GM12878 (cell line): ENCODE measurements at regions not wholly inside any gene's neighbourhood (a gene's known extent, or its start where the extent isn't known, plus 50 kb on each side); places are given as distances from the start of the nearest gene placed in this dataset.

Experiments
- ATAC-seq: fragments of 200-7000 bp; cut with Tn5 transposase; 3 replicates; pipeline ENCODE4 v1.9.1; 2020; ENCODE audit warnings: mild to moderate bottlenecking, moderate library complexity
- BruUV-seq: library from RNA; stranded (reverse); fragments of 400-500 nt; replicated peaks from 2 replicates; lab custom pipeline; 2021; lab: Mats Ljungman, UMichigan
- CTCF ChIA-PET: fragments of 300-600 bp; sonication (Branson Sonifier 250); formaldehyde crosslinking; extraction: SDS; loops from one replicate; lab custom pipeline; 2021; ENCODE audit warnings: inconsistent platforms; lab: Yijun Ruan, JAX
- POLR2A ChIA-PET: fragments of 350-600 bp; formaldehyde crosslinking; extraction: SDS; loops from one replicate; lab custom pipeline; 2021; ENCODE audit warnings: inconsistent platforms; lab: Charles Lee
- RAD21 ChIA-PET: fragments of 300-600 bp; sonication (Branson Sonifier 250); formaldehyde crosslinking; loops from one replicate; lab custom pipeline; 2023; ENCODE audit warnings: antibody characterized with exemption; ENCODE audit not compliant: unreplicated experiment; lab: Charles Lee
- SMC1A ChIA-PET: fragments of 300-600 bp; sonication (Branson Sonifier 250); formaldehyde crosslinking; loops from one replicate; lab custom pipeline; 2023; ENCODE audit not compliant: unreplicated experiment, uncharacterized antibody; lab: Charles Lee
- DNase-seq: peaks from one replicate; pipeline ENCODE4 v3.0.0-alpha.2; 2011; ENCODE audit warnings: low read depth, low spot score
- FAIRE-seq: peaks from 3 replicates; lab custom pipeline; 2011; peaks lifted over from hg19 to GRCh38; lab: Jason Lieb, UNC
- H2AFZ ChIP-seq: 2 replicates; pipeline ENCODE4 v1.6.0; 2011; ENCODE audit warnings: low read depth, low read length, control low read depth; ENCODE audit not compliant: control insufficient read depth
- H3K27ac ChIP-seq: 2 replicates; pipeline ENCODE4 v1.5.1; 2011; ENCODE audit warnings: control low read depth; ENCODE audit not compliant: control insufficient read depth, insufficient read depth
- H3K27me3 ChIP-seq, 2 experiments: replicated peaks in 1 of 2; 2 replicates each; pipeline versions ENCODE4 v1.6.0 to v1.6.1; 2011; ENCODE audit warnings: low read length in 1 of 2; ENCODE audit not compliant: control insufficient read depth in 2 of 2, insufficient read depth in 2 of 2
- H3K36me3 ChIP-seq, 2 experiments: 2 replicates each; pipeline ENCODE4 v1.5.1; 2011; ENCODE audit warnings: low read length in 1 of 2; ENCODE audit not compliant: control insufficient read depth in 2 of 2, insufficient read depth in 2 of 2
- H3K4me1 ChIP-seq: 2 replicates; pipeline ENCODE4 v1.6.1; 2011; ENCODE audit warnings: mild to moderate bottlenecking, low read length, moderate library complexity, mixed read lengths; ENCODE audit not compliant: control insufficient read depth, insufficient read depth
- H3K4me2 ChIP-seq: 2 replicates; pipeline ENCODE4 v1.6.0; 2011; ENCODE audit warnings: control low read depth; ENCODE audit not compliant: control insufficient read depth, insufficient read depth
- H3K4me3 ChIP-seq: fragments of 200-600 bp; sonication (generic); 2 replicates; pipeline ENCODE4 v1.5.1; 2016
- H3K79me2 ChIP-seq: 2 replicates; pipeline ENCODE4 v1.6.0; 2011; ENCODE audit warnings: low read length; ENCODE audit not compliant: control insufficient read depth, insufficient read depth
- H3K9ac ChIP-seq: 2 replicates; pipeline ENCODE4 v1.8.0; 2011; ENCODE audit warnings: low read length, control low read depth, mixed read lengths; ENCODE audit not compliant: control insufficient read depth, insufficient read depth
- H3K9me3 ChIP-seq: replicated peaks from 3 replicates; pipeline ENCODE4 v1.5.1; 2011; ENCODE audit warnings: mild to moderate bottlenecking, low read length; ENCODE audit not compliant: control insufficient read depth, insufficient read depth
- H4K20me1 ChIP-seq: 2 replicates; pipeline ENCODE4 v1.6.0; 2011; ENCODE audit not compliant: control insufficient read depth, insufficient read depth
- CEBPB ChIP-seq, 2 experiments: fragments of 150-350 bp in 1 of 2; IDR thresholded peaks; 2 replicates each; pipeline ENCODE4 v1.6.1; 2012 to 2014; ENCODE audit warnings: low read depth in 2 of 2, low read length in 2 of 2, borderline replicate concordance in 1 of 2, inconsistent platforms in 1 of 2
- HDAC2 ChIP-seq: fragments of 200-600 bp; sonication (generic); IDR thresholded peaks from 2 replicates; pipeline ENCODE4 v1.6.1; 2017
- IKZF1 ChIP-seq: fragments of 450-650 bp; conservative IDR thresholded peaks from 2 replicates; pipeline ENCODE4 v1.6.1; 2017; ENCODE audit warnings: antibody characterized with exemption, mild to moderate bottlenecking
- MXI1 ChIP-seq: fragments of 150-350 bp; IDR thresholded peaks from 2 replicates; pipeline ENCODE4 v1.6.1; 2011; ENCODE audit warnings: low read depth, mild to moderate bottlenecking, inconsistent platforms, low read length, improper control_type of control experiment
- RAD21 ChIP-seq: IDR thresholded peaks from 2 replicates; pipeline ENCODE4 v1.6.1; 2011; ENCODE audit warnings: mild to moderate bottlenecking, low read depth, low read length, moderate library complexity; ENCODE audit not compliant: insufficient read depth
- RAD51 ChIP-seq: fragments of 450-650 bp; IDR thresholded peaks from 2 replicates; pipeline ENCODE4 v1.6.1; 2016; ENCODE audit warnings: moderate library complexity, mild to moderate bottlenecking, inconsistent platforms
- RB1 ChIP-seq: fragments of 450-650 bp; formaldehyde crosslinking; IDR thresholded peaks from 2 replicates; pipeline ENCODE4 v1.6.1; 2017; ENCODE audit warnings: mild to moderate bottlenecking, borderline replicate concordance
- SUPT20H ChIP-seq: IDR thresholded peaks from 2 replicates; pipeline ENCODE4 v1.6.1; 2011; ENCODE audit warnings: low read depth, mild to moderate bottlenecking, low read length, moderate library complexity, borderline replicate concordance; ENCODE audit not compliant: control insufficient read depth
- TCF3 ChIP-seq: IDR thresholded peaks from 2 replicates; pipeline ENCODE4 v1.6.1; 2012; ENCODE audit warnings: low read depth, mild to moderate bottlenecking, low read length, borderline replicate concordance; ENCODE audit not compliant: insufficient read depth
- WGBS: methylation state at CpG from one replicate; pipeline ENCODE4 v1.1.6; 2016; ENCODE audit warnings: low lambda C conversion rate; ENCODE audit not compliant: insufficient replicate concordance, insufficient coverage; ENCODE audit errors: missing lambda C conversion rate; 5-methylcytosine and 5-hydroxymethylcytosine counted together
- in situ Hi-C: fragments of 300-500 bp; cut with MboI; formaldehyde crosslinking; loops from 9 replicates; pipeline ENCODE4 v1.14.3; 2018; ENCODE audit warnings: mixed read lengths
- intact Hi-C: fragments of 100-400 bp; cut with micrococcal nuclease; formaldehyde crosslinking; loops from one replicate; pipeline ENCODE4 v1.14.2; 2022; ENCODE audit not compliant: unreplicated experiment
- TF ChIP-seq, protein P1 (sequence below): IDR thresholded peaks from 2 replicates; pipeline ENCODE4 v1.6.1; 2011; ENCODE audit warnings: borderline replicate concordance, low read depth, mild to moderate bottlenecking, moderate library complexity, low read length; ENCODE audit not compliant: insufficient read depth, poor library complexity, severe bottlenecking
- TF ChIP-seq, protein P2 (sequence below): fragments of 450-650 bp; IDR thresholded peaks from 2 replicates; pipeline ENCODE4 v1.6.1; 2017; ENCODE audit warnings: antibody characterized with exemption, mild to moderate bottlenecking, moderate library complexity

DNA sequence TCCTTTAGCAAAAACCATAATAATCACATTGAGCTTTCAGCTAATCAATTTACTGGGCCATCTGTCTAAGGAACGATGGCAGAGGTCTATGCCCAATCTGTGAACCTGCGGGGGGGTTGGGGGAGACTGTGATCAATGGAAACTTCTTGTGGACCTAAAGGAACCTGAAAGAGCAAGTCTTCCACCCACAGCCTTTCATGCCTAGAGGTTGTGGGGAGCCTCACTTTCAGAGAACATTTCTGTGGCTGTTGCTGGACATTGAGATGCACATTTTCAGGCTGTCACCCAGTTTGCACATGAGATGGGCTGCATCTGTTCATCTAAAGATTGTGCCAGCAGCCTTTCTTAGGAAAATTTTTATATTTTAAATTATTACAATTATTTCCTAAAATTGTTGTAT, 310.0 kb upstream of the SPTLC3 start:
- WGBS: 3% methylated on average over 2 of the region's 2 CpGs
- POLR2A ChIA-PET: no interaction called here
- no peak for DNase-seq
- in situ Hi-C loops (no loop called here), intact Hi-C loops (no loop called here)
- Histone ChIP-seq H3K4me1 (no peaks in the 10 kb centered on the region), H3K27ac (no peak overlapping the region), H3K4me3 (no peak overlapping the region), H3K9me3 (no peaks in the 10 kb centered on the region), H3K36me3 (no peaks in the 10 kb centered on the region), H3K27me3 (no peaks in the 10 kb centered on the region), H2AFZ (no peak overlapping the region), H3K79me2 (no peaks in the 10 kb centered on the region), H4K20me1 (no peaks in the 10 kb centered on the region), H3K9ac (no peak overlapping the region), H3K4me2 (no peak overlapping the region)
- TF ChIP-seq RB1 (no peak), RAD51 (no peak), MXI1 (no peak), CEBPB (IDR thresholded peaks at IDR 0.05; ENCODE audit: borderline replicate concordance in 1 of 2, low read depth in 2 of 2, low read length in 2 of 2) (no peak), HDAC2 (no peak), RAD21 (no peak), TCF3 (no peak), IKZF1 (no peak), SUPT20H (no peak)
- TF ChIP-seq, protein P1, sequence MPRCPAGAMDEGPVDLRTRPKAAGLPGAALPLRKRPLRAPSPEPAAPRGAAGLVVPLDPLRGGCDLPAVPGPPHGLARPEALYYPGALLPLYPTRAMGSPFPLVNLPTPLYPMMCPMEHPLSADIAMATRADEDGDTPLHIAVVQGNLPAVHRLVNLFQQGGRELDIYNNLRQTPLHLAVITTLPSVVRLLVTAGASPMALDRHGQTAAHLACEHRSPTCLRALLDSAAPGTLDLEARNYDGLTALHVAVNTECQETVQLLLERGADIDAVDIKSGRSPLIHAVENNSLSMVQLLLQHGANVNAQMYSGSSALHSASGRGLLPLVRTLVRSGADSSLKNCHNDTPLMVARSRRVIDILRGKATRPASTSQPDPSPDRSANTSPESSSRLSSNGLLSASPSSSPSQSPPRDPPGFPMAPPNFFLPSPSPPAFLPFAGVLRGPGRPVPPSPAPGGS: no peak
- TF ChIP-seq, protein P2, sequence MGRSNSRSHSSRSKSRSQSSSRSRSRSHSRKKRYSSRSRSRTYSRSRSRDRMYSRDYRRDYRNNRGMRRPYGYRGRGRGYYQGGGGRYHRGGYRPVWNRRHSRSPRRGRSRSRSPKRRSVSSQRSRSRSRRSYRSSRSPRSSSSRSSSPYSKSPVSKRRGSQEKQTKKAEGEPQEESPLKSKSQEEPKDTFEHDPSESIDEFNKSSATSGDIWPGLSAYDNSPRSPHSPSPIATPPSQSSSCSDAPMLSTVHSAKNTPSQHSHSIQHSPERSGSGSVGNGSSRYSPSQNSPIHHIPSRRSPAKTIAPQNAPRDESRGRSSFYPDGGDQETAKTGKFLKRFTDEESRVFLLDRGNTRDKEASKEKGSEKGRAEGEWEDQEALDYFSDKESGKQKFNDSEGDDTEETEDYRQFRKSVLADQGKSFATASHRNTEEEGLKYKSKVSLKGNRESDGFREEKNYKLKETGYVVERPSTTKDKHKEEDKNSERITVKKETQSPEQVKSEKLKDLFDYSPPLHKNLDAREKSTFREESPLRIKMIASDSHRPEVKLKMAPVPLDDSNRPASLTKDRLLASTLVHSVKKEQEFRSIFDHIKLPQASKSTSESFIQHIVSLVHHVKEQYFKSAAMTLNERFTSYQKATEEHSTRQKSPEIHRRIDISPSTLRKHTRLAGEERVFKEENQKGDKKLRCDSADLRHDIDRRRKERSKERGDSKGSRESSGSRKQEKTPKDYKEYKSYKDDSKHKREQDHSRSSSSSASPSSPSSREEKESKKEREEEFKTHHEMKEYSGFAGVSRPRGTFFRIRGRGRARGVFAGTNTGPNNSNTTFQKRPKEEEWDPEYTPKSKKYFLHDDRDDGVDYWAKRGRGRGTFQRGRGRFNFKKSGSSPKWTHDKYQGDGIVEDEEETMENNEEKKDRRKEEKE: no peak
- no peak for ATAC-seq
- CTCF ChIA-PET: interaction anchor here (0.6 kb wide), 1 partner anchor 101 kb away, joined by 4 read pairs; no protein-coding TSS in a partner anchor
- no peak for FAIRE-seq
- BruUV-seq: no TSS peak
- SMC1A ChIA-PET: no interaction called here
- RAD21 ChIA-PET: no interaction called here
